ENCODE measurements at regions not wholly inside any gene's neighbourhood (a gene's known extent, or its start where the extent isn't known, plus 50 kb on each side); places are given as distances from the start of the nearest gene placed in this dataset.

DNA sequence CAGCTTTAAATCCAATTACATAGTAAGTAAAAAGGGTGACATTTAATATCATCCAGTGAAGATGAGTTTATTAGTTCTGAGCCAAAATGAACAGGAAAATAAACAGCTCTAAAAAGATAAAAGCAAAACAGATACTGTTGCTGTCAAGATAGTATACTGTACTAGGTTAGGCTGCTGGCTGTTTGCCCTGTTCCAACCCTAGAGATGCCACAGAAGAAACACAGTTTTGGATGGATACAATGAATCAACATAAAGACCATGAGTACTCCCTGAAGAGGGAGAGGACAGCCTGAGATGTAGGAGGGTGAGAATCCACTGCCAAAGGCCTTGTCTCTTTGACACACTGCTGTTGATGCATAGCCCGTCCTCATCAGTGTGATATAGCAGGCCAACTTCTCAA is 1302.7 kb downstream of the EFNA5 start:
- Mint-ChIP-seq H3K4me3 (no peak overlapping the region), H3K9me3 (peaks cover 8 to 16% of the 10 kb centered on the region in 2 donors), H3K4me1 (no peaks in the 10 kb centered on the region), H3K36me3 (no peaks in the 10 kb centered on the region), H3K27me3 (ENCODE audit: low read depth in 2 of 2) (no peaks in the 10 kb centered on the region), H3K27ac (no peak overlapping the region)
- Histone ChIP-seq H3K27me3 (ENCODE audit: control insufficient read depth, insufficient read depth, low read length) (no peaks in the 10 kb centered on the region), H3K36me3 (ENCODE audit: control insufficient read depth, insufficient read depth, low read length) (no peaks in the 10 kb centered on the region), H3K9me3 (ENCODE audit: control insufficient read depth, insufficient read depth, low read length) (no peaks in the 10 kb centered on the region), H3K4me1 (ENCODE audit: control insufficient read depth, insufficient read depth, low read length) (no peaks in the 10 kb centered on the region), H3K27ac (ENCODE audit: low read length) (no peak overlapping the region), H3K4me3 (ENCODE audit: low read length) (no peak overlapping the region)
- ATAC-seq = no peak
- intact Hi-C loops (cut with micrococcal nuclease) = no loop called here
- no peak for DNase-seq
- 82% methylated on average over 1 of the region's 1 CpG for WGBS (ENCODE audit: insufficient coverage)
- TF ChIP-seq, protein P1, sequence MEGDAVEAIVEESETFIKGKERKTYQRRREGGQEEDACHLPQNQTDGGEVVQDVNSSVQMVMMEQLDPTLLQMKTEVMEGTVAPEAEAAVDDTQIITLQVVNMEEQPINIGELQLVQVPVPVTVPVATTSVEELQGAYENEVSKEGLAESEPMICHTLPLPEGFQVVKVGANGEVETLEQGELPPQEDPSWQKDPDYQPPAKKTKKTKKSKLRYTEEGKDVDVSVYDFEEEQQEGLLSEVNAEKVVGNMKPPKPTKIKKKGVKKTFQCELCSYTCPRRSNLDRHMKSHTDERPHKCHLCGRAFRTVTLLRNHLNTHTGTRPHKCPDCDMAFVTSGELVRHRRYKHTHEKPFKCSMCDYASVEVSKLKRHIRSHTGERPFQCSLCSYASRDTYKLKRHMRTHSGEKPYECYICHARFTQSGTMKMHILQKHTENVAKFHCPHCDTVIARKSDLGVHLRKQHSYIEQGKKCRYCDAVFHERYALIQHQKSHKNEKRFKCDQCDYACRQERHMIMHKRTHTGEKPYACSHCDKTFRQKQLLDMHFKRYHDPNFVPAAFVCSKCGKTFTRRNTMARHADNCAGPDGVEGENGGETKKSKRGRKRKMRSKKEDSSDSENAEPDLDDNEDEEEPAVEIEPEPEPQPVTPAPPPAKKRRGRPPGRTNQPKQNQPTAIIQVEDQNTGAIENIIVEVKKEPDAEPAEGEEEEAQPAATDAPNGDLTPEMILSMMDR (IDR thresholded peaks at IDR 0.05) = no peak

DNA sequence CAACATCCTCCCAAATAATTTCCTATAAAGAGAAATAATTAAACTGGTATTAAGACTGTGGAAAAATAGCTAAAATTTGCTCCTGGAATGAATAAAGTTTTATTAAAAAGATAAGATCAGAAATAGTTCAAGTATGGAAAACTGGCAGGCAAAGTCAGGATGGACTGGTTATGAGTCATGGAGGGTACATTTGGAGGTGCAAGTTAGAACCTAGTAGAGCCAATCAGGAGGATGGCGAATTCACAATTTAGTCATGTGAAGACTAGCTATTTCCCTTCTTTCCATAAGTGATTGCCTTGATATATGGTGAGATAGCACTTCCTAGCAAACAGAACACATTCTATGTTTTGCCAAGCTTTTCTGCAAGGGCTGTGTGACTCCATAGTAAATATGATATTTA is 1303.5 kb downstream of the EFNA5 start:
- no peak overlapping the region for H3K27ac Mint-ChIP-seq
- Histone ChIP-seq H3K4me3 (ENCODE audit: low read length) (no peak overlapping the region), H3K36me3 (ENCODE audit: control insufficient read depth, insufficient read depth, low read length) (no peaks in the 10 kb centered on the region), H3K4me1 (ENCODE audit: control insufficient read depth, insufficient read depth, low read length) (no peaks in the 10 kb centered on the region), H3K9me3 (ENCODE audit: control insufficient read depth, insufficient read depth, low read length) (no peaks in the 10 kb centered on the region), H3K27me3 (ENCODE audit: control insufficient read depth, insufficient read depth, low read length) (no peaks in the 10 kb centered on the region), H3K27ac (ENCODE audit: low read length) (no peak overlapping the region)
- DNase-seq = no peak
- WGBS (ENCODE audit: insufficient coverage) = no CpG with 5 or more reads among the region's 1 CpG
- H3K36me3 Mint-ChIP-seq = no peaks in the 10 kb centered on the region
- ATAC-seq = no peak
- peaks cover 8 to 16% of the 10 kb centered on the region in 2 donors for H3K9me3 Mint-ChIP-seq
- H3K27me3 Mint-ChIP-seq (ENCODE audit: low read depth in 2 of 2) = no peaks in the 10 kb centered on the region
- no peaks in the 10 kb centered on the region for H3K4me1 Mint-ChIP-seq
- H3K4me3 Mint-ChIP-seq = no peak overlapping the region
- intact Hi-C loops (cut with micrococcal nuclease) = no loop called here
- TF ChIP-seq, protein P1 (IDR thresholded peaks at IDR 0.05) = no peak

- Histone ChIP-seq H3K9me3 (ENCODE audit: control insufficient read depth, insufficient read depth, low read length) (no peaks in the 10 kb centered on the region), H3K27ac (ENCODE audit: low read length) (no peak overlapping the region), H3K4me1 (ENCODE audit: control insufficient read depth, insufficient read depth, low read length) (no peaks in the 10 kb centered on the region), H3K4me3 (ENCODE audit: low read length) (no peak overlapping the region), H3K27me3 (ENCODE audit: control insufficient read depth, insufficient read depth, low read length) (no peaks in the 10 kb centered on the region), H3K36me3 (ENCODE audit: control insufficient read depth, insufficient read depth, low read length) (no peaks in the 10 kb centered on the region)
- peaks cover 9% of the 10 kb centered on the region in 2 donors for H3K9me3 Mint-ChIP-seq
- ATAC-seq (no peak), DNase-seq (no peak)
- intact Hi-C loops (cut with micrococcal nuclease) = no loop called here
- H3K27ac Mint-ChIP-seq = no peak overlapping the region
- no peaks in the 10 kb centered on the region for H3K36me3 Mint-ChIP-seq
- H3K4me3 Mint-ChIP-seq = no peak overlapping the region
- TF ChIP-seq, protein P1 (IDR thresholded peaks at IDR 0.05) = no peak
- 100% methylated on average over 1 of the region's 1 CpG for WGBS (ENCODE audit: insufficient coverage)
- H3K27me3 Mint-ChIP-seq (ENCODE audit: low read depth in 2 of 2) = no peaks in the 10 kb centered on the region
- no peaks in the 10 kb centered on the region for H3K4me1 Mint-ChIP-seq
Measured at GRCh38 chr5:106363578-106363977, 1307.2 kb downstream of the EFNA5 start.

DNA sequence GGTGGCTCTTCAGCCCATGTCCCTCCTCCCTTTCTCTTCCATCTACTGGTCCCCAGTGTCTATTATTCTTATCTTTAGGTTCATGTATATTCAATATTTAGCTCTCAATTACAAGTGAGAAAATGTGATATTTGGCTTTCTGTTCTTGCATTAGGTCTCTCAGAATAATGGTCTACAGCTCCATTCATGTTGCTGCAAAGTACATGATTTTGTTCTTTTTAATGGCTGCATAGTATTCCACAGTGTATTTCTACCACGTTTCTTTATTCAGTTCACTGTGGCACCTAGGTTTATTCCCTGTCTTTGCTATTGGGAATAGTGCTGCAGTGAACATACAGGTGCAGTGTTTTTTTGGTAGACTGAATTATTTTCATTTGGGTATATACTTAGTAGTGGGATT is 1308.8 kb downstream of the EFNA5 start:
- TF ChIP-seq, protein P1 (IDR thresholded peaks at IDR 0.05) = no peak
- DNase-seq (no peak), ATAC-seq (no peak)
- Mint-ChIP-seq H3K9me3 (peaks cover 7 to 9% of the 10 kb centered on the region in 2 donors), H3K36me3 (no peaks in the 10 kb centered on the region), H3K27ac (no peak overlapping the region), H3K27me3 (ENCODE audit: low read depth in 2 of 2) (no peaks in the 10 kb centered on the region), H3K4me3 (no peak overlapping the region), H3K4me1 (no peaks in the 10 kb centered on the region)
- 75% methylated on average over 1 of the region's 1 CpG for WGBS (ENCODE audit: insufficient coverage)
- no peak overlapping the region for H3K27ac ChIP-seq (ENCODE audit: low read length)
- intact Hi-C loops (cut with micrococcal nuclease) = no loop called here
- no peak overlapping the region for H3K4me3 ChIP-seq (ENCODE audit: low read length)
- H3K9me3 ChIP-seq (ENCODE audit: control insufficient read depth, insufficient read depth, low read length) = no peaks in the 10 kb centered on the region
- H3K4me1 ChIP-seq (ENCODE audit: control insufficient read depth, insufficient read depth, low read length) = no peaks in the 10 kb centered on the region
- H3K27me3 ChIP-seq (ENCODE audit: control insufficient read depth, insufficient read depth, low read length) = no peaks in the 10 kb centered on the region
- no peaks in the 10 kb centered on the region for H3K36me3 ChIP-seq (ENCODE audit: control insufficient read depth, insufficient read depth, low read length)

All from natural killer cell (primary cell).